ENCODE measurements at regions not wholly inside any gene's neighbourhood (a gene's known extent, or its start where the extent isn't known, plus 50 kb on each side); places are given as distances from the start of the nearest gene placed in this dataset.
"Not testable (repeated sequence)": the region's sequence is repeated elsewhere in the genome, so short reads cannot be mapped to it uniquely, and the experiment has no call there.

DNA sequence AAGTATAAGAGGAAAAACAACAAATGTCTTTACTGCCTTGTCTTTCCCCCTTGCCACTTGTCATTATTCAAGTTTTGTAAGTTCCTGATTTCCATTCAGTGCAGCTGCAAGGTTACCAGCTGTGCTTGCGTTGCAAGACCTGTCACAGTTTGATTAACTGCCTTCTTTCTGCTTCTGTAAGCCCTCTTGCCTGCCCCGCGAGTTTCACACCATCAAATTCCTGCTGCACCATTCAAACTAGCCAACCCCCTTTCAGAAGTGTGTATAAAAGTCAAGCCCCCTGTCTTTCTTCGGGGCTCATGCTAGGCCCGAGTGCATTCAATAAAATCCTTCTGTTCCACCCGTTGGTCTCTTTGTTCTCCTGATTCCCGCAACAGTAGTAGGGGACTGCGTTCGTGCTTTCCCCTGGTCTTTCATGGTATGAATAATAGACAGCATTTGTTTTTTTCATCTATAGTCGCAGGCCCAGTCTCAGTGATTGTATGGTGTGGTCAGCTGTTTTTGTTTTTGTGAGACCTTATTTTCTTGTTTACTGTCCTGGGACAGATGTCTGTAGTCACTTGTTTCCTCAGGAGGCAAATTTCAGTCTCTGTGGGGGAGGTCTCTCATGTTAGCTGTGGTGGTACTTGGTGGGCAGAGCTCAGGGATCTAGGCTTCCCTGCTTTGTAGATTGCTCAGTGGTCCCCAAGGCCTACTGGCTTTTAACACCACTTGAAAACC lies 159.1 kb upstream of the NOTCH2NLA start:
- not testable (repeated sequence) for DNase-seq, H3K4me1 ChIP-seq, H3K27me3 ChIP-seq, H3K36me3 ChIP-seq, H3K9me3 ChIP-seq
- 28 to 46% methylated on average over 5 to 9 of the region's 10 CpGs for WGBS, 2 donors
- ATAC-seq (ENCODE audit: low FRiP score in 2 of 2): peak in 1 of 2 donors; percentile 58
- Histone ChIP-seq H3K4me3 (peak overlapping the region in 1 of 4 donors; percentile 40), H3K27ac (peak overlapping the region in 3 of 4 donors; percentile 91 to 94 (median 91))

DNA sequence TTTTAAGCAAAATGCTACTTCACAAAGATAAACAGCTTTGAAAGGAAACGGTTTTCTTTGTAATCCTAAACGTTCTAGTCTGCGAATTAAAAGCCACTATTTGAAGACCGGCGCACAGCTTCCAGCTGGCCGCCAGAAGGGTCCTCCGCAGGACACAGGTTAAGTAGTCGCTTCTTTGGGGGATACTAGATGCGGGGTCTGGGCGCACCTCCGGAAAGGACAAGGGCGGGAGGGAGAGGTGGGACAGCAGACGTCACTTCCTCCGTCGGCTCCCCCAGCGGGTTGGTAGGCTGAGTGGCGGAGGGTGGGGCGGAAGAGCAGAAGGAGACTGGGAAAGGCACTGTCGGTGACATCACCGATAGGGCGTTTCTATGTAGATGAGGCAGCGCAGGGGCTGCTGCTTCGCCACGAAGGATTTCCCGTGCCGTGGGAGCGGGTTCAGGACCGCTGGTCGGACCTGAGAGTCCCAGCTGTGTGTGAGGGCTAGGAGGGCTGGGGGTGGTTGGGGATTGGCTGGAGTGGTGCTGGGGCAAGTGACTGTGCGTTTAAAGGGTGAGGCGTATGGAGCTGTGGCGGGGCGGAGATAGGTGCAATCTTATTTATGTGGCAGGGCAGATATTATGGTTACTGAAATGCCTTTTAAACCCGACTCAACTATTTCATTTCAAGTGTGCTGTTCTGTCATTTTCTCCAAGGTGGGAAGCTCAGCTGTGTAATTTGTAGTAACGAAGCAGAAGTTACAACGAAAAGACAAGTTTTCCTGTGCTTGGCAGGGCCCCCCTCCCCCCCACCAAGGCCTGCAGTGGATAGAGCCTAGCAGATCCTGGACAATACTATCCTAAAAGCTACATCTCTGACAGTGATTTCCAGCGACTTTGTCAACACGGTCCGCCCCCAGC lies 158.3 kb upstream of the NOTCH2NLA start:
- not testable (repeated sequence) for H3K9me3 ChIP-seq, H3K36me3 ChIP-seq, H3K27me3 ChIP-seq, H3K4me1 ChIP-seq
- DNase-seq (peak; percentile 68 to 76), ATAC-seq (ENCODE audit: low FRiP score in 2 of 2) (peak; percentile 98 to 99)
- TF ChIP-seq EP300 (IDR thresholded peaks at IDR 0.05): peak in 1 of 4 donors; percentile 28
- TF ChIP-seq POLR2A (IDR thresholded peaks at IDR 0.05): peak; percentile 44 to 91 (median 72)
- TF ChIP-seq POLR2AphosphoS5 (IDR thresholded peaks at IDR 0.05): peak; percentile 88 to 91
- H3K4me3 ChIP-seq: peak overlapping the region in 3 of 4 donors; percentile 40 to 54 (median 49)
- H3K27ac ChIP-seq: peak overlapping the region; percentile 91 to 94 (median 92)
- WGBS, 2 donors: 0 to 1% methylated on average over 15 to 27 of the region's 39 CpGs

DNA sequence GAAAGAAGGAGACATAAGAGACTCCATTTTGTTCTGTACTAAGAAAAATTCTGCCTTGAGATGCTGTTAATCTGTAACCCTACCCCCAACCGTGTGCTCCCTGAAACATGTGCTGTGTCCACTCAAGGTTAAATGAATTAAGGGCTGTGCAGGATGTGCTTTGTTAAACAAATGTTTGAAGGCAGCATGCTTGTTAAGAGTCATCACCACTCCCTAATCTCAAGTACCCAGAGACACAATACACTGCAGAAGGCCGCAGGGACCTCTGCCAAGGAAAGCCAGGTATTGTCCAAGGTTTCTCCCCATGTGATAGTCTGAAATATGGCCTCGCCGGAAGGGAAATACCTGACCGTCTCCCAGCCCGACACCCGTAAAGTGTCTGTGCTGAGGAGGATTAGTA lies 152.4 kb upstream of the NOTCH2NLA start:
- ATAC-seq (ENCODE audit: low FRiP score in 2 of 2); H3K9me3 ChIP-seq: not testable (repeated sequence)
- 0 to 37% methylated on average over 1 to 7 of the region's 7 CpGs for WGBS, 2 donors

DNA sequence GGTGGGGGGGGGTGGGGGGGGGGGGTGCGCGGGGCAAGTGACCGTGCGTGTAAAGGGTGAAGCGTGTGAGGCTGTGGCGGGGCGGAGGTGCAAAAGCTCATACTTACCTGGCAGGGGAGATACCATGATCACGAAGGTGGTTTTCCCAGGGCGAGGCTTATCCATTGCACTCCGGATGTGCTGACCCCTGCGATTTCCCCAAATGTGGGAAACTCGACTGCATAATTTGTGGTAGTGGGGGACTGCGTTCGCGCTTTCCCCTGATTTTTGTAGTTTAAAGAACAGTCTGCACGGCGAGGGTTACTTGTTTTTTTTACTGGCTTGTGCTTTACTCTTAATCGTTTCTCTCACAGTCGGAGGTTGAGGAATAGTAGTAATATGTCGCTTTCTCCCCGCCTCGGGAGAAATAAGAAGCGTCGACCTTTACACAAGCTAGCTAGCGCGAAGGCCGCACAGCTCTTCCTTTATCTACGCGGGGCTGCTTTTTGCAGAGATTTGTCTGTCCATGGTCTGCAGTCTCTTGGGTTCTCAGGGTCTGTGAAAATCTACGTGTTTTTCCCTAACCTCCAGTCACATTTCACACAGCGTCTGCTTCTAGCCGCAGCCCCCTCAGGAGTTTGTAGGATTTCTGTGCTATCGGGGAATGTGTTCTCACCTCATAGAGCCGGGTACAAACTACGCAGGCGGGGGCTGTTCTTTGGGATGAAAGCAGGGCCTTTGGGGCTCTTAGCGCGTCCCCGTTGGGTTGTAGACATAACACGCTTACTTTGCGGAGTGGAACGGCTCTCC lies 148.1 kb upstream of the NOTCH2NLA start:
- Histone ChIP-seq H3K4me3 (peak overlapping the region in 3 of 4 donors; percentile 32 to 48 (median 35)), H3K27ac (peak overlapping the region; percentile 76 to 94 (median 88))
- H3K36me3 ChIP-seq, H3K4me1 ChIP-seq, H3K27me3 ChIP-seq, H3K9me3 ChIP-seq: not testable (repeated sequence)
- peak; percentile 92 to 98 for ATAC-seq (ENCODE audit: low FRiP score in 2 of 2)
- DNase-seq: peak in 1 of 2 donors; percentile 66
- TF ChIP-seq POLR2AphosphoS5 (IDR thresholded peaks at IDR 0.05) (peak; percentile 94 to 98), EP300 (IDR thresholded peaks at IDR 0.05) (peak in 1 of 4 donors; percentile 45), POLR2A (IDR thresholded peaks at IDR 0.05) (peak in 3 of 4 donors; percentile 79 to 99 (median 80))
- WGBS, 2 donors: 1 to 2% methylated on average over 25 to 31 of the region's 42 CpGs

More for the DNA sequence above, 152.4 kb upstream of the NOTCH2NLA start:
- H3K4me1 ChIP-seq, H3K27ac ChIP-seq, DNase-seq, H3K27me3 ChIP-seq, H3K36me3 ChIP-seq, H3K4me3 ChIP-seq: not testable (repeated sequence)

DNA sequence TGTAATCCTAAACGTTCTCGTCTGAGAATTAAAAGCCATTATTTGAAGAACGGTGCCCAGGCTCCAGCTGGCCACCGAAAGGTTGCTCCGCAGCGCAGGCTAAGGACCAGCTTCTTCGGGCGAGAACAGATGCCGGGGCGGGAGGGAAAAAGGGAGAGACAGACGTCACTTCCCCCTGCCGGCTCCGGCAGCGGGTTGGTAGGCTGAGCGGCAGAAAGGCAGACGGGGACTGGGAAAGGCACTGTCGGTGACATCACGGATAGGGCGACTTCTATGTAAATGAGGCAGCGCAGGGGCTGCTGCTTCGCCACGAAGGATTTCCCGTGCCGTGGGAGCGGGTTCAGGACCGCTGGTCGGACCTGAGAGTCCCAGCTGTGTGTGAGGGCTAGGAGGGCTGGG lies 147.5 kb upstream of the NOTCH2NLA start:
- ATAC-seq (ENCODE audit: low FRiP score in 2 of 2) (peak; percentile 88 to 91), DNase-seq (peak; percentile 84 to 92)
- peak overlapping the region; percentile 76 to 94 (median 88) for H3K27ac ChIP-seq
- peak overlapping the region in 3 of 4 donors; percentile 32 to 44 (median 38) for H3K4me3 ChIP-seq
- 0 to 1% methylated on average over 17 to 24 of the region's 27 CpGs for WGBS, 2 donors
- H3K4me1 ChIP-seq, H3K36me3 ChIP-seq, H3K9me3 ChIP-seq, H3K27me3 ChIP-seq: not testable (repeated sequence)

DNA sequence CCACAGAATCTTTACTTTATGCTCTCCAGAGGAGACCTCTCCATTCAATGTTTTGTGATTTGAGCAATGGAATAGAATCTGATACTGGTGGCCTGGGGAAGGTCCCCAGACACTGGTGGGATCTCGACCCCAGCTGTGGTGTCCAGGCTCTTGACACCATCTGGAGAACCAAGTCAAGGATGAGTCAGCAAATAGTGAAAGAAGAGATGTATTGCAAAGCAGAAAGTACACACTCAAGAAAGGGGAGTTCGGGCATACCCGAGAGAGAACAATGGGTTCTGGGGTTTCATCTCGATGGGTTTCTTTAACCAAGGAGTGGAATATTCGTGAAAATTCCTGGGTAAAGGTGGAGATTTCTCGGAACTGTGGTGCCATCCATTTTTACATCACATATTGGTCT lies 146.3 kb upstream of the NOTCH2NLA start:
- H3K36me3 ChIP-seq; ATAC-seq (ENCODE audit: low FRiP score in 2 of 2); H3K27ac ChIP-seq; DNase-seq; H3K4me3 ChIP-seq; H3K27me3 ChIP-seq; H3K4me1 ChIP-seq; H3K9me3 ChIP-seq: not testable (repeated sequence)
- 94 to 97% methylated on average over 6 of the region's 6 CpGs for WGBS, 2 donors

DNA sequence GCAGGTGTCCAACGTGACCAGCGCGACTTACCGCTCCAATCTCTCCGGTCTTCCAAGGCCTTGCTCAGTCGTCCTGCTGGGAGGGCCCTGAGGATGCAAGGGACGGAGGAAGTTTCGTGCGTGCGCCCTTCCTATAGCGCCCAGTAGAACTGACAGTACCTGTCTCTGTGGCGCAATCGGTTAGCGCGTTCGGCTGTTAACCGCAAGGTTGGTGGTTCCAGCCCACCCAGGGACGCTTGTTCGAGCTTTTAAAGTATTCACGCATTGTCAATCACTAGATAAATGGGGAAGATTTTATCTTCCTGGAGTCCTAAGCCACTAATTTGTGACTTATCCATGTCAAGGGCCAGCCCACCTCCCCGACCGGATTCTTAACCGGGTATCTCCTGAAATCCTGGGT lies 141.1 kb upstream of the NOTCH2NLA start:
- not testable (repeated sequence) for H3K9me3 ChIP-seq; H3K4me1 ChIP-seq; H3K36me3 ChIP-seq; H3K27me3 ChIP-seq; ATAC-seq (ENCODE audit: low FRiP score in 2 of 2)
- 1% methylated on average over 13 of the region's 23 CpGs; no CpG with 5 or more reads in 1 of the 2 donors for WGBS, 2 donors
- peak in 1 of 2 donors; percentile 28 for TF ChIP-seq POLR2AphosphoS5 (IDR thresholded peaks at IDR 0.05)
- peak in 1 of 4 donors; percentile 46 for TF ChIP-seq POLR2A (IDR thresholded peaks at IDR 0.05)
- H3K27ac ChIP-seq: peak overlapping the region; percentile 58 to 80 (median 69)
- peak in 1 of 2 donors; percentile 64 for DNase-seq
- peak overlapping the region in 3 of 4 donors; percentile 37 to 47 (median 44) for H3K4me3 ChIP-seq

DNA sequence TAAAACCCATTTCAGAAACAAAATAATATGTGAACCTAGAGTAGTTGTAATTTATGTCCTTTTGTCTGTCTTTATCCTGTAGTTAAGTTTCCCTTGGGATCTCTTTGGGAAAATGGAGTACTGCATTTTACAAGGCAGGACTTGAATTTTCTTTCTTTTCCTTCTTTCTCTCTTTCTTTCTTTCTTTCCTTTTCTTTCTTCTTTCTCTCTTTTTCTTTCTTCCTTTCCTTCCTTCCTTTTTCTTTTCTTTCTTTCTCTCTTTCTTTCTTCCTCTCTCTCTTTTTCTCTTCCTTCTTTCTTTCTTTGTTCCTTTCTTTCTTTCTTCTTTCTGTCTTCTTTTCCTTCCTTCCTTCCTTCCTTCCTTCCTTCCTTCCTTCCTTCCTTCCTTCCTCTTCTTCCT lies 126.6 kb upstream of the NOTCH2NLA start:
- H3K27ac ChIP-seq; H3K27me3 ChIP-seq; H3K4me1 ChIP-seq; H3K4me3 ChIP-seq; H3K9me3 ChIP-seq; DNase-seq; ATAC-seq (ENCODE audit: low FRiP score in 2 of 2); H3K36me3 ChIP-seq: not testable (repeated sequence)

DNA sequence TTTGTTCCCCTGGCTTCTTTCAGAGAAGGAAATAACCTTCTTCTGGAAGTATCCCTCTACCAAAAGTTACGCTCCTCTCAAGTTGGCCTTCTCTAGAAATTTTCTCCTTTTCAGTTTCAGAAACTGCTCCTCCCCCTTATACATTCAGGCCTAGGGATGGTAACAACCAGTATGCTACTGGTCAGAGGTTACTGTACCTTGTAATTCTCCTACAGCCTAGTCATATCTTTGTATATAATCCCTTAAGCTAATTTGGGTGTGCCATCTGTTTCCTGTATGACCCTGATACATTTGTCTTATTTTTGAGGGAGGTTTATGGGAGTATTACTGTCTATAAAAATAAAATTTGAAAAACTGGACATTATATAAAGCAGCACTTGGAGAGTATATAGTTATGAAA lies 98.0 kb upstream of the NOTCH2NLA start:
- not testable (repeated sequence) for DNase-seq; H3K27ac ChIP-seq; H3K4me1 ChIP-seq; H3K36me3 ChIP-seq; H3K4me3 ChIP-seq; ATAC-seq (ENCODE audit: low FRiP score in 2 of 2); H3K9me3 ChIP-seq; H3K27me3 ChIP-seq
- no CpG with 5 or more reads among the region's 1 CpG for WGBS, 2 donors

DNA sequence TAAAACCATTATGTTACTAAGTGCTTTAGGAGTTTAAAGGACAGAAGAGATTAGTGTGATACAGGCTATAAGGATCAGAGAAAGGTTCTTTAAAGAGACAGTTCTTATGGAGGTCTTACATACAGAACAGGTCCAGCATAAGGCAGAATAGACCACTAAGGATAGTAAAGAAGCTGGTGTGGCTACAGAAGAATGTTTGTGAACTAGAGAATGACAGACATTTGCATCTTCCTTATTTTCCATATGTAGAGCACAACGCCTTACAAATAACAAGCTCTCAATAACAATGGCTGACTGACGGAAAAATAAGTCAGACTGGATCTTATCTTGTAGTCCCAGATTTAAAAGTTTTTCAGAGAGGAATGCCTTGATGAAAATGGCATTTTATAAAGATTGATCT lies 95.6 kb upstream of the NOTCH2NLA start:
- H3K4me3 ChIP-seq; ATAC-seq (ENCODE audit: low FRiP score in 2 of 2); H3K27me3 ChIP-seq; H3K36me3 ChIP-seq; DNase-seq; H3K27ac ChIP-seq; H3K9me3 ChIP-seq; H3K4me1 ChIP-seq: not testable (repeated sequence)
- 77% methylated on average over 2 of the region's 2 CpGs; no CpG with 5 or more reads in 1 of the 2 donors for WGBS, 2 donors

DNA sequence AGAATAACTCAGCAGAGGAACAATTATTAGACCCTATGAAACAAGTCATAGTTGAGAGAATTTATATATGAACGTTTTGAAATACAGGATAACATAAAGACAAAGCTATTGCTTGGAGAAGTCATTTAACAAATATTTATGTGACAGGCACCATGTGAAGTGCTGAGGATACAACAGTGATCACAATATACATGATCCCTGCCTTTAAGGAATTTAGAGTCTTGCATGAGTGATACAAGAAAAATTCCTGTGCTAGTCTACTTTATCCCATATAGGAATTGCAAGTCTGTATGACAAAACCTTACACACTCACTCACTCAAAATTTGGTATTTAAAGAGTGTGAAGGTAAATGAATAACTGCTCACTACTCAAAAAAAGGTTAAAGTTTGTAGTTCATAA lies 94.5 kb upstream of the NOTCH2NLA start:
- not testable (repeated sequence) for H3K27me3 ChIP-seq, DNase-seq
- WGBS, 2 donors: 0% methylated on average over 1 of the region's 1 CpG; no CpG with 5 or more reads in 1 of the 2 donors

More for the DNA sequence above, 94.5 kb upstream of the NOTCH2NLA start:
- not testable (repeated sequence) for ATAC-seq (ENCODE audit: low FRiP score in 2 of 2); H3K4me1 ChIP-seq; H3K9me3 ChIP-seq; H3K27ac ChIP-seq; H3K36me3 ChIP-seq; H3K4me3 ChIP-seq

Data from upper lobe of left lung (tissue), 6 donors.